WTC11 (cell line): ENCODE measurements at regions not wholly inside any gene's neighbourhood (a gene's known extent, or its start where the extent isn't known, plus 50 kb on each side); places are given as distances from the start of the nearest gene placed in this dataset.

Source experiments
- ATAC-seq: fragments of 200-7000 bp; cut with Tn5 transposase; 2 replicates; pipeline ENCODE4 v1.10.0; 2021; ENCODE audit warnings: mild to moderate bottlenecking, moderate library complexity
- CTCF ChIA-PET: fragments of 300-600 bp; sonication (Branson Sonifier 250); formaldehyde crosslinking; loops from one replicate; lab custom pipeline; 2021; ENCODE audit warnings: antibody characterized with exemption; lab: Charles Lee
- POLR2A ChIA-PET: fragments of 350-600 bp; sonication (Branson Sonifier 250); formaldehyde crosslinking; loops from one replicate; lab custom pipeline; 2021; ENCODE audit warnings: antibody characterized with exemption; lab: Charles Lee
- DNase-seq: peaks from one replicate; pipeline ENCODE4 v3.0.0; 2021; ENCODE audit warnings: low spot score
- H3K27ac Mint-ChIP-seq: 2 replicates; pipeline ENCODE4 v1.8.0; 2021; ENCODE audit warnings: mixed read lengths
- H3K27me3 Mint-ChIP-seq: 2 replicates; pipeline ENCODE4 v1.8.0; 2021; ENCODE audit warnings: low read depth, mild to moderate bottlenecking, moderate library complexity, mixed read lengths
- H3K36me3 Mint-ChIP-seq: 2 replicates; pipeline ENCODE4 v1.8.0; 2021; ENCODE audit warnings: mixed read lengths
- H3K4me1 Mint-ChIP-seq: 2 replicates; pipeline ENCODE4 v1.8.0; 2022; ENCODE audit warnings: mixed read lengths
- H3K4me3 Mint-ChIP-seq: 2 replicates; pipeline ENCODE4 v1.8.0; 2021; ENCODE audit warnings: mild to moderate bottlenecking, moderate library complexity, mixed read lengths
- H3K9me3 Mint-ChIP-seq: 2 replicates; pipeline ENCODE4 v1.8.0; 2021; ENCODE audit warnings: mixed read lengths
- AFF4 ChIP-seq: sonication (generic); formaldehyde crosslinking; IDR thresholded peaks from 2 replicates; pipeline ENCODE4 v1.8.1; 2023; ENCODE audit warnings: mild to moderate bottlenecking, missing genetic modification reagents, borderline replicate concordance
- KAT7 ChIP-seq: sonication (generic); formaldehyde crosslinking; IDR thresholded peaks from 2 replicates; pipeline ENCODE4 v1.8.1; 2023; ENCODE audit warnings: missing genetic modification reagents, mild to moderate bottlenecking, borderline replicate concordance
- MAX ChIP-seq: sonication (generic); formaldehyde crosslinking; IDR thresholded peaks from 2 replicates; pipeline ENCODE4 v1.8.0; 2022; ENCODE audit warnings: mild to moderate bottlenecking, missing genetic modification reagents
- MYBL2 ChIP-seq: sonication (generic); formaldehyde crosslinking; IDR thresholded peaks from 2 replicates; pipeline ENCODE4 v1.8.1; 2023; ENCODE audit warnings: mild to moderate bottlenecking, moderate library complexity, missing genetic modification reagents
- NFE2L1 ChIP-seq: sonication (generic); formaldehyde crosslinking; IDR thresholded peaks from 2 replicates; pipeline ENCODE4 v1.8.1; 2023; ENCODE audit warnings: missing genetic modification reagents
- NR3C1 ChIP-seq: sonication (generic); formaldehyde crosslinking; conservative IDR thresholded peaks from 2 replicates; pipeline ENCODE4 v1.8.1; 2023; ENCODE audit warnings: low read depth, mild to moderate bottlenecking, missing genetic modification reagents
- OVOL2 ChIP-seq: fragments of 250-450 bp; sonication (Bioruptor Pico); IDR thresholded peaks from 2 replicates; pipeline ENCODE4 v1.9.0; 2021; ENCODE audit warnings: mild to moderate bottlenecking, borderline replicate concordance
- SMAD3 ChIP-seq: sonication (generic); formaldehyde crosslinking; IDR thresholded peaks from 2 replicates; pipeline ENCODE4 v1.8.0; 2022; ENCODE audit warnings: missing genetic modification reagents, mild to moderate bottlenecking, borderline replicate concordance
- TEAD1 ChIP-seq: sonication (generic); formaldehyde crosslinking; IDR thresholded peaks from 2 replicates; pipeline ENCODE4 v1.8.0; 2022; ENCODE audit warnings: mild to moderate bottlenecking, missing genetic modification reagents
- ZMAT4 ChIP-seq: fragments of 250-450 bp; sonication (Bioruptor Pico); IDR thresholded peaks from 2 replicates; pipeline ENCODE4 v1.9.0; 2021; ENCODE audit warnings: mild to moderate bottlenecking
- ZNF138 ChIP-seq: sonication (generic); formaldehyde crosslinking; conservative IDR thresholded peaks from 2 replicates; pipeline ENCODE4 v1.8.1; 2022; ENCODE audit warnings: mild to moderate bottlenecking, moderate library complexity, missing genetic modification reagents
- ZNF416 ChIP-seq: fragments of 250-450 bp; sonication (Bioruptor Pico); IDR thresholded peaks from 2 replicates; pipeline ENCODE4 v1.9.0; 2021; ENCODE audit warnings: mild to moderate bottlenecking, inconsistent platforms
- ZNF425 ChIP-seq: fragments of 250-450 bp; sonication (Bioruptor Pico); conservative IDR thresholded peaks from 2 replicates; pipeline ENCODE4 v1.9.0; 2021; ENCODE audit warnings: mild to moderate bottlenecking
- TF ChIP-seq, protein P1 (sequence below): fragments of 250-450 bp; sonication (Bioruptor Pico); IDR thresholded peaks from 2 replicates; pipeline ENCODE4 v1.9.0; 2021; ENCODE audit warnings: mild to moderate bottlenecking
- TF ChIP-seq, protein P2 (sequence below): sonication (generic); formaldehyde crosslinking; conservative IDR thresholded peaks from 2 replicates; pipeline ENCODE4 v1.8.1; 2022; ENCODE audit warnings: mild to moderate bottlenecking, missing genetic modification reagents
- TF ChIP-seq, protein P3 (sequence below): sonication (generic); formaldehyde crosslinking; IDR thresholded peaks from 2 replicates; pipeline ENCODE4 v1.8.0; 2023; ENCODE audit warnings: missing genetic modification reagents
- TF ChIP-seq, protein P4 (sequence below): sonication (generic); formaldehyde crosslinking; IDR thresholded peaks from 2 replicates; pipeline ENCODE4 v1.8.1; 2022; ENCODE audit warnings: mild to moderate bottlenecking, missing genetic modification reagents, moderate library complexity, borderline replicate concordance
- TF ChIP-seq, protein P5 (sequence below): sonication (generic); formaldehyde crosslinking; IDR thresholded peaks from 2 replicates; pipeline ENCODE4 v1.8.1; 2022; ENCODE audit warnings: low read depth, missing genetic modification reagents, borderline replicate concordance

- TF ChIP-seq, protein P1, sequence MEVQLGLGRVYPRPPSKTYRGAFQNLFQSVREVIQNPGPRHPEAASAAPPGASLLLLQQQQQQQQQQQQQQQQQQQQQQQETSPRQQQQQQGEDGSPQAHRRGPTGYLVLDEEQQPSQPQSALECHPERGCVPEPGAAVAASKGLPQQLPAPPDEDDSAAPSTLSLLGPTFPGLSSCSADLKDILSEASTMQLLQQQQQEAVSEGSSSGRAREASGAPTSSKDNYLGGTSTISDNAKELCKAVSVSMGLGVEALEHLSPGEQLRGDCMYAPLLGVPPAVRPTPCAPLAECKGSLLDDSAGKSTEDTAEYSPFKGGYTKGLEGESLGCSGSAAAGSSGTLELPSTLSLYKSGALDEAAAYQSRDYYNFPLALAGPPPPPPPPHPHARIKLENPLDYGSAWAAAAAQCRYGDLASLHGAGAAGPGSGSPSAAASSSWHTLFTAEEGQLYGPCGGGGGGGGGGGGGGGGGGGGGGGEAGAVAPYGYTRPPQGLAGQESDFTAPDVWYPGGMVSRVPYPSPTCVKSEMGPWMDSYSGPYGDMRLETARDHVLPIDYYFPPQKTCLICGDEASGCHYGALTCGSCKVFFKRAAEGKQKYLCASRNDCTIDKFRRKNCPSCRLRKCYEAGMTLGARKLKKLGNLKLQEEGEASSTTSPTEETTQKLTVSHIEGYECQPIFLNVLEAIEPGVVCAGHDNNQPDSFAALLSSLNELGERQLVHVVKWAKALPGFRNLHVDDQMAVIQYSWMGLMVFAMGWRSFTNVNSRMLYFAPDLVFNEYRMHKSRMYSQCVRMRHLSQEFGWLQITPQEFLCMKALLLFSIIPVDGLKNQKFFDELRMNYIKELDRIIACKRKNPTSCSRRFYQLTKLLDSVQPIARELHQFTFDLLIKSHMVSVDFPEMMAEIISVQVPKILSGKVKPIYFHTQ (CRISPR knock-in tag), result no peak
- TF ChIP-seq, protein P2, sequence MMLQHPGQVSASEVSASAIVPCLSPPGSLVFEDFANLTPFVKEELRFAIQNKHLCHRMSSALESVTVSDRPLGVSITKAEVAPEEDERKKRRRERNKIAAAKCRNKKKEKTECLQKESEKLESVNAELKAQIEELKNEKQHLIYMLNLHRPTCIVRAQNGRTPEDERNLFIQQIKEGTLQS, result no peak
Observed at GRCh38 chr1:208791456-208791855, 547.3 kb upstream of the PLXNA2 start (continued).

- Mint-ChIP-seq H3K27me3 (no peaks in the 10 kb centered on the region), H3K27ac (no peak overlapping the region), H3K9me3 (no peaks in the 10 kb centered on the region), H3K36me3 (no peaks in the 10 kb centered on the region), H3K4me1 (peaks cover 15% of the 10 kb centered on the region), H3K4me3 (no peak overlapping the region)
- TF ChIP-seq, protein P3, sequence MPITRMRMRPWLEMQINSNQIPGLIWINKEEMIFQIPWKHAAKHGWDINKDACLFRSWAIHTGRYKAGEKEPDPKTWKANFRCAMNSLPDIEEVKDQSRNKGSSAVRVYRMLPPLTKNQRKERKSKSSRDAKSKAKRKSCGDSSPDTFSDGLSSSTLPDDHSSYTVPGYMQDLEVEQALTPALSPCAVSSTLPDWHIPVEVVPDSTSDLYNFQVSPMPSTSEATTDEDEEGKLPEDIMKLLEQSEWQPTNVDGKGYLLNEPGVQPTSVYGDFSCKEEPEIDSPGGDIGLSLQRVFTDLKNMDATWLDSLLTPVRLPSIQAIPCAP (CRISPR knock-in tag), result no peak
- TF ChIP-seq, protein P4, sequence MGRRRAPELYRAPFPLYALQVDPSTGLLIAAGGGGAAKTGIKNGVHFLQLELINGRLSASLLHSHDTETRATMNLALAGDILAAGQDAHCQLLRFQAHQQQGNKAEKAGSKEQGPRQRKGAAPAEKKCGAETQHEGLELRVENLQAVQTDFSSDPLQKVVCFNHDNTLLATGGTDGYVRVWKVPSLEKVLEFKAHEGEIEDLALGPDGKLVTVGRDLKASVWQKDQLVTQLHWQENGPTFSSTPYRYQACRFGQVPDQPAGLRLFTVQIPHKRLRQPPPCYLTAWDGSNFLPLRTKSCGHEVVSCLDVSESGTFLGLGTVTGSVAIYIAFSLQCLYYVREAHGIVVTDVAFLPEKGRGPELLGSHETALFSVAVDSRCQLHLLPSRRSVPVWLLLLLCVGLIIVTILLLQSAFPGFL (CRISPR knock-in tag), result no peak
- TF ChIP-seq ZNF138 (CRISPR knock-in tag) (no peak), ZMAT4 (CRISPR knock-in tag) (no peak), TEAD1 (CRISPR knock-in tag) (no peak), ZNF416 (CRISPR knock-in tag) (no peak), NFE2L1 (CRISPR knock-in tag) (no peak), ZNF425 (CRISPR knock-in tag) (no peak)
- POLR2A ChIA-PET, result interaction anchor here (0.6 kb wide), 1 partner anchor 144 kb away, joined by 5 read pairs; no protein-coding TSS in a partner anchor
- CTCF ChIA-PET, result no interaction called here
- DNase-seq (no peak), ATAC-seq (no peak)
Observed at GRCh38 chr1:208793861-208794345, 549.7 kb upstream of the PLXNA2 start.

- no peak overlapping the region for H3K27ac Mint-ChIP-seq
- TF ChIP-seq MYBL2 (CRISPR knock-in tag) (no peak), AFF4 (no peak), ZNF416 (CRISPR knock-in tag) (no peak), MAX (CRISPR knock-in tag) (no peak), KAT7 (CRISPR knock-in tag) (no peak), OVOL2 (CRISPR knock-in tag) (no peak), SMAD3 (CRISPR knock-in tag) (no peak), NR3C1 (CRISPR knock-in tag) (no peak)
- TF ChIP-seq, protein P5, sequence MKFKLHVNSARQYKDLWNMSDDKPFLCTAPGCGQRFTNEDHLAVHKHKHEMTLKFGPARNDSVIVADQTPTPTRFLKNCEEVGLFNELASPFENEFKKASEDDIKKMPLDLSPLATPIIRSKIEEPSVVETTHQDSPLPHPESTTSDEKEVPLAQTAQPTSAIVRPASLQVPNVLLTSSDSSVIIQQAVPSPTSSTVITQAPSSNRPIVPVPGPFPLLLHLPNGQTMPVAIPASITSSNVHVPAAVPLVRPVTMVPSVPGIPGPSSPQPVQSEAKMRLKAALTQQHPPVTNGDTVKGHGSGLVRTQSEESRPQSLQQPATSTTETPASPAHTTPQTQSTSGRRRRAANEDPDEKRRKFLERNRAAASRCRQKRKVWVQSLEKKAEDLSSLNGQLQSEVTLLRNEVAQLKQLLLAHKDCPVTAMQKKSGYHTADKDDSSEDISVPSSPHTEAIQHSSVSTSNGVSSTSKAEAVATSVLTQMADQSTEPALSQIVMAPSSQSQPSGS (CRISPR knock-in tag), result no peak
- H3K4me3 Mint-ChIP-seq, result no peak overlapping the region
- DNase-seq, result no peak
- no peak for ATAC-seq
- H3K27me3 Mint-ChIP-seq, result no peaks in the 10 kb centered on the region
- no peaks in the 10 kb centered on the region for H3K36me3 Mint-ChIP-seq
- CTCF ChIA-PET, result no interaction called here
- peaks cover 37% of the 10 kb centered on the region for H3K4me1 Mint-ChIP-seq
- H3K9me3 Mint-ChIP-seq, result no peaks in the 10 kb centered on the region
- POLR2A ChIA-PET, result no interaction called here
Observed at GRCh38 chr1:208799186-208799585, 555.0 kb upstream of the PLXNA2 start.
